H1 (cell line): ENCODE measurements at regions not wholly inside any gene's neighbourhood (a gene's known extent, or its start where the extent isn't known, plus 50 kb on each side); places are given as distances from the start of the nearest gene placed in this dataset.
A peak's percentile ranks its signal among the peaks of the same experiment; 100 is the strongest.

ENCODE experiments used
- CTCF ChIA-PET: fragments of 300-600 bp; sonication (Branson Sonifier 250); formaldehyde crosslinking; loops from one replicate; lab custom pipeline; 2021; ENCODE audit not compliant: partially characterized antibody; lab: Charles Lee
- POLR2A ChIA-PET: fragments of 300-600 bp; sonication (Branson Sonifier 250); formaldehyde crosslinking; loops from one replicate; lab custom pipeline; 2021; ENCODE audit warnings: inconsistent platforms; ENCODE audit not compliant: partially characterized antibody; lab: Charles Lee
- DNase-seq, 2 experiments: peaks; one replicate each; pipeline versions ENCODE4 v3.0.0 to v3.0.0-alpha.2; 2010 to 2022; ENCODE audit warnings: low spot score in 2 of 2, low read depth in 1 of 2, mixed read lengths in 1 of 2
- FAIRE-seq: peaks from 2 replicates; lab custom pipeline; 2011; peaks lifted over from hg19 to GRCh38; lab: Jason Lieb, UNC
- H2AFZ ChIP-seq: 2 replicates; pipeline ENCODE4 v1.8.1; 2012; ENCODE audit warnings: low read length, inconsistent platforms
- H2AK5ac ChIP-seq: 2 replicates; pipeline ENCODE4 v1.6.1; 2013; ENCODE audit warnings: low read depth, low read length
- H2BK120ac ChIP-seq: replicated peaks from 2 replicates; pipeline ENCODE3; 2013; ENCODE audit warnings: low read depth, low read length, inconsistent platforms
- H2BK12ac ChIP-seq: 2 replicates; pipeline ENCODE4 v1.6.1; 2013; ENCODE audit warnings: low read depth, low read length
- H2BK15ac ChIP-seq: 2 replicates; pipeline ENCODE4 v1.6.1; 2013; ENCODE audit warnings: low read length
- H2BK20ac ChIP-seq: 2 replicates; pipeline ENCODE4 v1.6.1; 2013; ENCODE audit warnings: low read length
- H2BK5ac ChIP-seq: 2 replicates; pipeline ENCODE4 v1.6.1; 2013; ENCODE audit warnings: low read depth, low read length
- H3K14ac ChIP-seq: 2 replicates; pipeline ENCODE4 v1.6.1; 2013; ENCODE audit warnings: inconsistent platforms; ENCODE audit not compliant: insufficient read length
- H3K18ac ChIP-seq: 2 replicates; pipeline ENCODE4 v1.6.1; 2013; ENCODE audit warnings: low read length; ENCODE audit errors: extremely low read depth
- H3K23ac ChIP-seq: 2 replicates; pipeline ENCODE4 v1.6.1; 2013; ENCODE audit warnings: inconsistent platforms; ENCODE audit not compliant: insufficient read length
- H3K23me2 ChIP-seq: 2 replicates; pipeline ENCODE4 v1.6.1; 2013; ENCODE audit warnings: low read depth, low read length
- H3K27ac ChIP-seq: 2 replicates; pipeline ENCODE4 v1.6.1; 2011; ENCODE audit warnings: low read depth, low read length, inconsistent platforms
- H3K27me3 ChIP-seq, 4 experiments: replicated peaks in 1 of 4; 1 replicate in 1 of 4; 2 replicates in 3 of 4; pipeline versions ENCODE4 v1.6.1 to v1.8.1; 2011 to 2013; ENCODE audit warnings: low read length in 3 of 4, mild to moderate bottlenecking in 3 of 4, inconsistent platforms in 2 of 4, mixed read lengths in 2 of 4, moderate library complexity in 1 of 4; ENCODE audit not compliant: control insufficient read depth in 3 of 4, insufficient read depth in 3 of 4; ENCODE audit errors: extremely low read depth in 1 of 4
- H3K36me3 ChIP-seq, 4 experiments: 2 replicates each; pipeline versions ENCODE4 v1.6.1 to v1.8.1; 2011 to 2013; ENCODE audit warnings: mild to moderate bottlenecking in 4 of 4, low read length in 3 of 4, moderate library complexity in 2 of 4, control low read depth in 1 of 4, inconsistent platforms in 1 of 4; ENCODE audit not compliant: insufficient read depth in 4 of 4, control insufficient read depth in 2 of 4
- H3K4ac ChIP-seq: replicated peaks from 2 replicates; pipeline ENCODE3; 2013; ENCODE audit warnings: low read length, low read depth, mixed read lengths, inconsistent platforms; ENCODE audit not compliant: insufficient read length
- H3K4me1 ChIP-seq, 4 experiments: replicated peaks in 1 of 4; 1 replicate in 1 of 4; 2 replicates in 3 of 4; pipeline versions ENCODE4 v1.6.1 to v1.8.1; 2011 to 2013; ENCODE audit warnings: low read length in 3 of 4, inconsistent platforms in 2 of 4, mixed read lengths in 1 of 4; ENCODE audit not compliant: insufficient read depth in 4 of 4, control insufficient read depth in 3 of 4
- H3K4me2 ChIP-seq, 2 experiments: 2 replicates each; pipeline versions ENCODE4 v1.6.1 to v1.8.1; 2011 to 2013; ENCODE audit warnings: low read depth in 2 of 2, low read length in 2 of 2, control low read depth in 1 of 2, inconsistent platforms in 1 of 2, mild to moderate bottlenecking in 1 of 2; ENCODE audit not compliant: insufficient read depth in 1 of 2
- H3K4me3 ChIP-seq, 4 experiments: fragments of 200-600, 300-600 bp in 1 of 4; sonication (generic), shearing (Covaris generic), sonication (Bioruptor Twin) in 1 of 4; 2 replicates each; pipeline versions ENCODE4 v1.5.1 to v1.8.1; 2011 to 2016; ENCODE audit warnings: low read length in 4 of 4, low read depth in 3 of 4, control low read depth in 2 of 4, inconsistent platforms in 2 of 4, mild to moderate bottlenecking in 2 of 4, mixed read lengths in 1 of 4, moderate library complexity in 1 of 4; ENCODE audit not compliant: insufficient read depth in 2 of 4; ENCODE audit errors: extremely low read depth in 1 of 4
- H3K56ac ChIP-seq: replicated peaks from 2 replicates; pipeline ENCODE3; 2013; ENCODE audit warnings: low read depth, mild to moderate bottlenecking, mixed read lengths, low read length, inconsistent platforms; ENCODE audit not compliant: insufficient read length
- H3K79me1 ChIP-seq: 2 replicates; pipeline ENCODE4 v1.6.1; 2013; ENCODE audit warnings: low read depth, low read length, control low read depth
- H3K79me2 ChIP-seq, 2 experiments: 2 replicates each; pipeline versions ENCODE4 v1.6.1 to v1.8.1; 2012 to 2013; ENCODE audit warnings: low read length in 2 of 2, mild to moderate bottlenecking in 2 of 2, inconsistent platforms in 1 of 2; ENCODE audit not compliant: insufficient read depth in 2 of 2, control insufficient read depth in 1 of 2
- H3K9ac ChIP-seq, 4 experiments: replicated peaks in 1 of 4; 1 replicate in 1 of 4; 2 replicates in 3 of 4; pipeline versions ENCODE4 v1.6.1 to v1.8.1; 2011 to 2013; ENCODE audit warnings: low read depth in 3 of 4, low read length in 3 of 4, control low read depth in 2 of 4, mild to moderate bottlenecking in 2 of 4, moderate library complexity in 2 of 4, inconsistent platforms in 1 of 4; ENCODE audit errors: extremely low read depth in 1 of 4
- H3K9me3 ChIP-seq, 2 experiments: 2 replicates each; pipeline versions ENCODE4 v1.6.1 to v1.8.1; 2012 to 2013; ENCODE audit warnings: mild to moderate bottlenecking in 2 of 2, moderate library complexity in 2 of 2, control low read depth in 1 of 2, inconsistent platforms in 1 of 2, low read depth in 1 of 2, low read length in 1 of 2, mixed read lengths in 1 of 2; ENCODE audit not compliant: insufficient read depth in 2 of 2
- H4K20me1 ChIP-seq, 2 experiments: replicated peaks in 1 of 2; 2 replicates each; pipeline versions ENCODE3 to v1.8.1; 2011 to 2013; ENCODE audit warnings: inconsistent platforms in 2 of 2, low read length in 2 of 2, mild to moderate bottlenecking in 1 of 2; ENCODE audit not compliant: insufficient read depth in 2 of 2, control insufficient read depth in 1 of 2
- H4K5ac ChIP-seq: 2 replicates; pipeline ENCODE4 v1.6.1; 2013; ENCODE audit warnings: low read length, low read depth, mixed read lengths, inconsistent platforms; ENCODE audit not compliant: insufficient read length
- H4K8ac ChIP-seq: 2 replicates; pipeline ENCODE4 v1.8.0; 2013; ENCODE audit warnings: mild to moderate bottlenecking, moderate library complexity, low read length, inconsistent platforms; ENCODE audit not compliant: insufficient read depth; ENCODE audit errors: extremely low read depth
- H4K91ac ChIP-seq: replicated peaks from 2 replicates; pipeline ENCODE3; 2013; ENCODE audit warnings: low read length, mixed read lengths, inconsistent platforms; ENCODE audit not compliant: insufficient read length
- ASH2L ChIP-seq: fragments of 200-600, 300-600 bp; sonication (generic); IDR thresholded peaks from one replicate; pipeline ENCODE4 v1.7.1; 2017; ENCODE audit warnings: low read length
- BACH1 ChIP-seq: IDR thresholded peaks from 2 replicates; pipeline ENCODE4 v1.6.1; 2012; ENCODE audit warnings: low read length, improper control_type of control experiment
- BCL11A ChIP-seq, 2 experiments: IDR thresholded peaks; one replicate each; pipeline ENCODE4 v1.6.1; 2011; ENCODE audit warnings: low read depth in 2 of 2, low read length in 2 of 2, mild to moderate bottlenecking in 2 of 2
- CTBP2 ChIP-seq: IDR thresholded peaks from 2 replicates; pipeline ENCODE4 v1.7.0; 2011; ENCODE audit warnings: borderline replicate concordance, mild to moderate bottlenecking, moderate library complexity, mixed read lengths, low read length; ENCODE audit not compliant: insufficient read depth, insufficient read length
- EP300 ChIP-seq, 2 experiments: IDR thresholded peaks; 1 replicate in 1 of 2; 2 replicates in 1 of 2; pipeline ENCODE4 v1.6.1; 2011 to 2012; ENCODE audit warnings: low read depth in 2 of 2, low read length in 2 of 2, mild to moderate bottlenecking in 2 of 2, borderline replicate concordance in 1 of 2, inconsistent platforms in 1 of 2, moderate library complexity in 1 of 2
- GTF2F1 ChIP-seq: IDR thresholded peaks from 2 replicates; pipeline ENCODE4 v1.6.1; 2012; ENCODE audit warnings: low read depth, low read length, improper control_type of control experiment, borderline replicate concordance
- KDM1A ChIP-seq: fragments of 200-600, 300-600 bp; sonication (generic); IDR thresholded peaks from 2 replicates; pipeline ENCODE4 v1.7.1; 2016; ENCODE audit warnings: mild to moderate bottlenecking, low read length, borderline replicate concordance
- KDM4A ChIP-seq: IDR thresholded peaks from one replicate; pipeline ENCODE4 v1.7.1; 2012; ENCODE audit warnings: low read depth, mild to moderate bottlenecking, moderate library complexity, low read length, inconsistent platforms; ENCODE audit not compliant: severe bottlenecking
- KDM5A ChIP-seq: fragments of 200-600 bp; IDR thresholded peaks from 2 replicates; pipeline ENCODE4 v1.7.1; 2012; ENCODE audit warnings: mild to moderate bottlenecking, low read length, inconsistent platforms, mixed read lengths
- MAX ChIP-seq: IDR thresholded peaks from 2 replicates; pipeline ENCODE4 v1.6.1; 2012; ENCODE audit warnings: inconsistent platforms
- POLR2A ChIP-seq, 2 experiments: IDR thresholded peaks; 1 replicate in 1 of 2; 2 replicates in 1 of 2; pipeline ENCODE4 v1.6.1; 2011; ENCODE audit warnings: low read depth in 2 of 2, low read length in 2 of 2, mild to moderate bottlenecking in 2 of 2; ENCODE audit errors: control extremely low read depth in 1 of 2
- SIRT6 ChIP-seq: IDR thresholded peaks from one replicate; pipeline ENCODE4 v1.7.1; 2012; ENCODE audit warnings: low read length, inconsistent platforms
- SP2 ChIP-seq: IDR thresholded peaks from 2 replicates; pipeline ENCODE4 v1.6.1; 2012; ENCODE audit warnings: mild to moderate bottlenecking, low read length, inconsistent platforms
- TAF1 ChIP-seq: IDR thresholded peaks from 2 replicates; pipeline ENCODE4 v1.6.1; 2011; ENCODE audit warnings: mild to moderate bottlenecking, low read depth, low read length
- WGBS, 2 experiments: shearing (Covaris generic) in 1 of 2; methylation state at CpG; one replicate each; pipeline versions ENCODE4 v1.1.6 to v1.1.7; 2013 to 2015; ENCODE audit warnings: low lambda C conversion rate in 2 of 2, mixed read lengths in 2 of 2, inconsistent platforms in 1 of 2, low coverage in 1 of 2, missing lambda C conversion rate in 1 of 2; ENCODE audit not compliant: insufficient replicate concordance in 2 of 2, insufficient coverage in 1 of 2, insufficient read length in 1 of 2; ENCODE audit errors: extremely low coverage in 1 of 2, missing lambda C conversion rate in 1 of 2; 5-methylcytosine and 5-hydroxymethylcytosine counted together

DNA sequence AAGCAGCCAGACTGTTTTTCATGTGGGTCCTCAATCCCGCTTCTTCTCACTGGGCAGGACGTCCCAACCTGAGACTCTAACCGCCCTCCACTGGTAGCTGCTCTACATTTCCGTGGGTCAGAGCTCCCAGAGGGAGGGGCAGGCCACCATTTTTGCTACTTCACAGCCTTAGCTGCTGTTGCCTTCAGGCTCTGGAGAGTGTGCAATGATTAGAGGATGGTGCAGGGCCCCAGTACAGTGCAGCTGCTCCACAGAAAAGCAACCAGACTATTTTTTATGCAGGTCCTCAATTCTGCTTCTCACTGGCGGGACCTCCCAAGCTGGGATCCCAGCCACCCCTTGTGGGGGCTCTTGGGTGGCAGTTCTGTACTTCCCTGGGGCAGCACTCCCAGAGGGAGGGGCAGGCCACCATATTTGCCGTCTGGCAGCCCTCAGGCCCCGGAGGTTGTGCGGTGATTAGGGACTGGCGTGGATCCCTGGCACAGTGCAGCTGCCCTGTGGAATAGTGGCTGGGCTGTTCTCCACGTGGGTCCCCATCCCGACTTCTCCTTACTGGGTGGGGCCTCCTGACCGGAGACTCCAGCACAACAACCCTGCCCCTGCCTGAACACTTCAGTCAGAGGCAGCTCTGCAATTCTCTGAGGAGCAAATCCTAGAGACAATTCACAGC, 647.6 kb upstream of the PKN2 start:
- Histone ChIP-seq H4K20me1 (no peaks in the 10 kb centered on the region), H3K36me3 (no peaks in the 10 kb centered on the region), H3K27me3 (no peaks in the 10 kb centered on the region), H4K8ac (no peak overlapping the region; the same call in 1 of the 2 replicates), H3K56ac (peak overlapping the region; percentile 14), H3K27ac (no peak overlapping the region), H2BK15ac (no peak overlapping the region), H2BK120ac (peak overlapping the region; percentile 83), H3K4me1 (no peaks in the 10 kb centered on the region), H3K9me3 (peaks cover 0 to 2% of the 10 kb centered on the region in 2 experiments; a peak in 3 of 4 replicates), H3K23me2 (no peaks in the 10 kb centered on the region), H2BK5ac (peak overlapping the region; percentile 96; the same call in 1 of the 2 replicates), H3K18ac (no peak overlapping the region; the same call in 1 of the 2 replicates), H3K23ac (no peak overlapping the region), H3K4me2 (no peak overlapping the region), H3K9ac (no peak overlapping the region), H2BK12ac (no peak overlapping the region), H2BK20ac (0 out of 2 replicates have a peak overlapping the region, but pooled peaks have one; percentile 5), H3K14ac (no peak overlapping the region), H3K79me2 (no peaks in the 10 kb centered on the region), H3K4me3 (no peak overlapping the region), H4K91ac (peak overlapping the region; percentile 89), H2AK5ac (0 out of 2 replicates have a peak overlapping the region, but pooled peaks have one; percentile 60), H3K79me1 (no peaks in the 10 kb centered on the region), H3K4ac (peak overlapping the region; percentile 38), H4K5ac (no peak overlapping the region), H2AFZ (no peak overlapping the region)
- POLR2A ChIA-PET, result no interaction called here
- 96% methylated on average over 12 of the region's 12 CpGs; no CpG with 5 or more reads in 1 of the 2 experiments for WGBS, 2 experiments
- CTCF ChIA-PET, result interaction anchor here (0.9 to 1.8 kb wide), 5 partner anchors 10 to 28 kb away, joined by 3 to 8 read pairs (median 4); no protein-coding TSS in a partner anchor
- no peak for DNase-seq
- FAIRE-seq, result no peak
- TF ChIP-seq KDM5A (no peak), POLR2A (IDR thresholded peaks at IDR 0.05; ENCODE audit: control extremely low read depth in 1 of 2, low read depth in 2 of 2, low read length in 2 of 2) (no peak), KDM1A (no peak), BCL11A (IDR thresholded peaks at IDR 0.05; ENCODE audit: low read depth in 2 of 2, low read length in 2 of 2) (no peak), KDM4A (no peak), TAF1 (no peak), CTBP2 (no peak), ASH2L (no peak), MAX (no peak), SIRT6 (no peak), GTF2F1 (no peak), BACH1 (no peak), EP300 (IDR thresholded peaks at IDR 0.05; ENCODE audit: borderline replicate concordance in 1 of 2, low read depth in 2 of 2, low read length in 2 of 2) (no peak), SP2 (no peak)
